HL-60 (cell line): ENCODE measurements at regions not wholly inside any gene's neighbourhood (a gene's known extent, or its start where the extent isn't known, plus 50 kb on each side); places are given as distances from the start of the nearest gene placed in this dataset.

Experiments
- DNase-seq, 2 experiments: peaks; one replicate each; pipeline ENCODE4 v3.0.0-alpha.2; 2010 to 2020; ENCODE audit warnings: low read depth in 1 of 2, low spot score in 1 of 2
- H3K27ac ChIP-seq: fragments of 250-450 bp; sonication (Bioruptor Pico); replicated peaks from 2 replicates; pipeline ENCODE4 v1.5.1; 2020; ENCODE audit warnings: mild to moderate bottlenecking, moderate library complexity
- H3K27me3 ChIP-seq: fragments of 250-450 bp; sonication (Bioruptor Pico); 2 replicates; pipeline ENCODE4 v1.5.1; 2021; ENCODE audit warnings: mild to moderate bottlenecking, moderate library complexity; ENCODE audit not compliant: insufficient read depth, poor library complexity, severe bottlenecking
- H3K4me3 ChIP-seq: replicated peaks from 2 replicates; pipeline ENCODE4 v1.5.1; 2011; ENCODE audit warnings: mild to moderate bottlenecking, control low read depth, low read length; ENCODE audit not compliant: insufficient read depth
- CTCF ChIP-seq: IDR thresholded peaks from one replicate; pipeline ENCODE4 v1.5.1; 2011; ENCODE audit warnings: low read length, control low read depth, inconsistent platforms; ENCODE audit not compliant: insufficient read depth
- GABPA ChIP-seq: IDR thresholded peaks from 2 replicates; pipeline ENCODE4 v1.6.1; 2012; ENCODE audit warnings: low read depth
- POLR2AphosphoS5 ChIP-seq: IDR thresholded peaks from 2 replicates; pipeline ENCODE4 v1.6.1; 2012; ENCODE audit warnings: low read depth
- REST ChIP-seq: IDR thresholded peaks from 2 replicates; pipeline ENCODE4 v1.6.1; 2012; ENCODE audit warnings: low read depth; ENCODE audit not compliant: insufficient replicate concordance
- SPI1 ChIP-seq: IDR thresholded peaks from 2 replicates; pipeline ENCODE4 v1.6.1; 2012; ENCODE audit warnings: low read depth, mild to moderate bottlenecking, borderline replicate concordance

- no peak for TF ChIP-seq POLR2AphosphoS5
- TF ChIP-seq CTCF: no peak
- no peak for TF ChIP-seq REST
- no peak for TF ChIP-seq SPI1
- no peak for TF ChIP-seq GABPA
- DNase-seq: no peak
- no peak overlapping the region for H3K27ac ChIP-seq
- no peaks in the 10 kb centered on the region for H3K27me3 ChIP-seq
- no peak overlapping the region for H3K4me3 ChIP-seq
Measured at GRCh38 chr11:27771516-27771915, 71.3 kb upstream of the BDNF start.

DNA sequence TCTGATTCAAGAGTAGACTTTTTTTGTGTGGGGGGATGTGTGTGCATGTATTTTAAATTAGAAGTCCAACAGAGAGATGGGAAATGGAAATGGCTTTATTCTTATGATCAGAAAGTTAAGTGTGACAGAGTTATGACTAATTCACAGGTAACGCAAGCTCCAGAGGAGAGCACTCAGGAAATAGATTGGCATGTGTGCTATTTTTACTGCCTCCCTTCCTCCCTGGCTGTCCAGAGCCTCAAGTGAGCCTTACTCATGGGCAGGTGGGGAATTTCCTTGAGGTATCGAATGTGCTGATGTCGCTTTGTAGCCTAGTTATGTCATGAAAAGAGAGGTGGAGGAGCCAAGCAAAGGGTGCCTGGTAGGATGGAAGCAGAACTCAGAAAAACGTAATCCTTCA lies 70.3 kb upstream of the BDNF start:
- TF ChIP-seq POLR2AphosphoS5: no peak
- TF ChIP-seq GABPA: no peak
- no peak for TF ChIP-seq SPI1
- no peak for TF ChIP-seq CTCF
- TF ChIP-seq REST: no peak
- H3K27ac ChIP-seq: no peak overlapping the region
- no peaks in the 10 kb centered on the region for H3K27me3 ChIP-seq
- DNase-seq: no peak
- no peak overlapping the region for H3K4me3 ChIP-seq

- H3K27ac ChIP-seq: no peak overlapping the region
- no peak overlapping the region for H3K4me3 ChIP-seq
- H3K27me3 ChIP-seq: peaks cover 2% of the 10 kb centered on the region
- DNase-seq: no peak
- TF ChIP-seq GABPA (no peak), SPI1 (no peak), REST (no peak), CTCF (no peak), POLR2AphosphoS5 (no peak)
Measured at GRCh38 chr11:27763736-27764135, 63.5 kb upstream of the BDNF start.
